ENCODE measurements at regions not wholly inside any gene's neighbourhood (a gene's known extent, or its start where the extent isn't known, plus 50 kb on each side); places are given as distances from the start of the nearest gene placed in this dataset.

DNA sequence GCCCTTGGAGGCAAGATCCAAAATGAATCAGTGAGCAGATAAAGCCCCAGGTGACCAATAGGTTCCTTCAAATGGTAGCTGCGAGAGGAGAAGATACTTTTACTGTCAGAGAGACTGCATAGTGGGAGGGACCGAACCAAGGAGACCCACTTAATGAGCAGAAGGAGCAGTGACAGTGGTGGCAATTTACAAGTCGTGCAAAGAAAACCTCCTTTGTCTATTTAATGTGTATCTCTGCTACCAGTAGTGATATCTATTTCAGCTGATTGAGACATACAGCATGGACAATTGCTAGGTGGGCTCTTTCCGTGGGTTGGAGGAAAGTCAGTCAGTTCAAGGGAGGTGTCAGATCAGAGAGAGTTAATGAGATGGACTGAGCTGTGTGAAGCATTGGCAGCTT lies 480.4 kb downstream of the GATA3 start:
- Histone ChIP-seq H3K14ac (replicated peaks; ENCODE audit: low read depth, low read length) (no peak overlapping the region), H3K4me2 (ENCODE audit: low read depth, low read length) (no peak overlapping the region), H2BK15ac (ENCODE audit: low read depth, low read length) (no peak overlapping the region), H4K8ac (ENCODE audit: low read depth in 2 of 2, low read length in 2 of 2) (no peak overlapping the region), H3K4me1 (ENCODE audit: control insufficient read depth, insufficient read depth, low read length) (no peaks in the 10 kb centered on the region), H2AFZ (replicated peaks; ENCODE audit: low read length, poor library complexity) (no peak overlapping the region), H2BK120ac (ENCODE audit: low read depth, low read length) (no peak overlapping the region), H2AK5ac (ENCODE audit: low read depth, low read length) (no peak overlapping the region), H3K18ac (ENCODE audit: low read depth, low read length) (no peak overlapping the region), H3K27ac (ENCODE audit: insufficient read depth, low read length) (no peak overlapping the region), H3K9ac (ENCODE audit: low read depth, low read length) (no peak overlapping the region), H3K4me3 (ENCODE audit: insufficient read depth, low read depth, low read length) (no peak overlapping the region), H3K79me1 (ENCODE audit: low read depth in 1 of 2, low read length in 2 of 2) (no peaks in the 10 kb centered on the region), H3K27me3 (ENCODE audit: control insufficient read depth, insufficient read depth, low read length) (no peaks in the 10 kb centered on the region), H4K20me1 (ENCODE audit: insufficient read depth, low read length) (no peaks in the 10 kb centered on the region), H3K9me3 (ENCODE audit: control insufficient read depth, insufficient read depth, low read length) (peaks cover 11% of the 10 kb centered on the region), H2BK5ac (ENCODE audit: low read depth, low read length, poor library complexity, severe bottlenecking) (no peak overlapping the region), H3K9me1 (ENCODE audit: insufficient read depth, low read length) (no peaks in the 10 kb centered on the region), H3K23ac (ENCODE audit: low read depth, low read length) (no peak overlapping the region), H4K91ac (ENCODE audit: insufficient read depth, low read depth, low read length) (no peak overlapping the region), H2BK20ac (ENCODE audit: low read depth, low read length) (no peak overlapping the region), H2AK9ac (replicated peaks; ENCODE audit: low read depth, low read length, poor library complexity) (no peak overlapping the region), H4K5ac (ENCODE audit: low read depth, low read length) (no peak overlapping the region), H3K36me3 (ENCODE audit: control insufficient read depth, insufficient read depth, low read length) (no peaks in the 10 kb centered on the region), H3K4ac (ENCODE audit: low read depth, low read length) (no peak overlapping the region), H3K56ac (ENCODE audit: extremely low read depth, insufficient read depth, low read length) (no peak overlapping the region)
- TF ChIP-seq RAD21 (IDR thresholded peaks at IDR 0.05; ENCODE audit: low read length) = no peak
- ATAC-seq (ENCODE audit: low read depth) (no peak), DNase-seq (no peak)
- in situ Hi-C loops (cut with MboI; ENCODE audit: low sequenced_read_pairs) = no loop called here
- dilution Hi-C loops (cut with HindIII; ENCODE audit: low sequenced_read_pairs, unreplicated experiment) = no loop called here
- CTCF ChIA-PET = no interaction called here
- WGBS, 2 experiments (ENCODE audit: extremely low coverage in 2 of 2, insufficient read length in 1 of 2) = no CpG with 5 or more reads among the region's 4 CpGs
- BruUV-seq (replicated peaks) = no TSS peak
- POLR2A ChIA-PET (ENCODE audit: unreplicated experiment) = no interaction called here
- intact Hi-C loops (cut with micrococcal nuclease) = no loop called here

Data from IMR-90 (cell line).